ENCODE measurements at regions not wholly inside any gene's neighbourhood (a gene's known extent, or its start where the extent isn't known, plus 50 kb on each side); places are given as distances from the start of the nearest gene placed in this dataset.

- ChIA-PET POLR2A (no interaction called here), CTCF (no interaction called here)
- Mint-ChIP-seq H3K27me3 (ENCODE audit: insufficient read depth, unreplicated experiment) (peaks cover 42% of the 10 kb centered on the region), H3K4me3 (ENCODE audit: unreplicated experiment) (no peak overlapping the region), H3K27ac (ENCODE audit: low read depth, unreplicated experiment) (no peak overlapping the region), H3K36me3 (ENCODE audit: insufficient read depth, unreplicated experiment) (no peaks in the 10 kb centered on the region), H3K4me1 (ENCODE audit: insufficient read depth, unreplicated experiment) (no peaks in the 10 kb centered on the region), H3K9me3 (ENCODE audit: unreplicated experiment) (peaks cover 4% of the 10 kb centered on the region)
- BruUV-seq (replicated peaks) = no TSS peak
- DNase-seq (ENCODE audit: unreplicated experiment) = no peak
- intact Hi-C loops (cut with micrococcal nuclease) = no loop called here
- TF ChIP-seq, protein P1, sequence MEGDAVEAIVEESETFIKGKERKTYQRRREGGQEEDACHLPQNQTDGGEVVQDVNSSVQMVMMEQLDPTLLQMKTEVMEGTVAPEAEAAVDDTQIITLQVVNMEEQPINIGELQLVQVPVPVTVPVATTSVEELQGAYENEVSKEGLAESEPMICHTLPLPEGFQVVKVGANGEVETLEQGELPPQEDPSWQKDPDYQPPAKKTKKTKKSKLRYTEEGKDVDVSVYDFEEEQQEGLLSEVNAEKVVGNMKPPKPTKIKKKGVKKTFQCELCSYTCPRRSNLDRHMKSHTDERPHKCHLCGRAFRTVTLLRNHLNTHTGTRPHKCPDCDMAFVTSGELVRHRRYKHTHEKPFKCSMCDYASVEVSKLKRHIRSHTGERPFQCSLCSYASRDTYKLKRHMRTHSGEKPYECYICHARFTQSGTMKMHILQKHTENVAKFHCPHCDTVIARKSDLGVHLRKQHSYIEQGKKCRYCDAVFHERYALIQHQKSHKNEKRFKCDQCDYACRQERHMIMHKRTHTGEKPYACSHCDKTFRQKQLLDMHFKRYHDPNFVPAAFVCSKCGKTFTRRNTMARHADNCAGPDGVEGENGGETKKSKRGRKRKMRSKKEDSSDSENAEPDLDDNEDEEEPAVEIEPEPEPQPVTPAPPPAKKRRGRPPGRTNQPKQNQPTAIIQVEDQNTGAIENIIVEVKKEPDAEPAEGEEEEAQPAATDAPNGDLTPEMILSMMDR (IDR thresholded peaks at IDR 0.05; ENCODE audit: unreplicated experiment) = no peak
Observed at GRCh38 chrX:46433892-46434291, 111.3 kb downstream of the ZNF674 start.

DNA sequence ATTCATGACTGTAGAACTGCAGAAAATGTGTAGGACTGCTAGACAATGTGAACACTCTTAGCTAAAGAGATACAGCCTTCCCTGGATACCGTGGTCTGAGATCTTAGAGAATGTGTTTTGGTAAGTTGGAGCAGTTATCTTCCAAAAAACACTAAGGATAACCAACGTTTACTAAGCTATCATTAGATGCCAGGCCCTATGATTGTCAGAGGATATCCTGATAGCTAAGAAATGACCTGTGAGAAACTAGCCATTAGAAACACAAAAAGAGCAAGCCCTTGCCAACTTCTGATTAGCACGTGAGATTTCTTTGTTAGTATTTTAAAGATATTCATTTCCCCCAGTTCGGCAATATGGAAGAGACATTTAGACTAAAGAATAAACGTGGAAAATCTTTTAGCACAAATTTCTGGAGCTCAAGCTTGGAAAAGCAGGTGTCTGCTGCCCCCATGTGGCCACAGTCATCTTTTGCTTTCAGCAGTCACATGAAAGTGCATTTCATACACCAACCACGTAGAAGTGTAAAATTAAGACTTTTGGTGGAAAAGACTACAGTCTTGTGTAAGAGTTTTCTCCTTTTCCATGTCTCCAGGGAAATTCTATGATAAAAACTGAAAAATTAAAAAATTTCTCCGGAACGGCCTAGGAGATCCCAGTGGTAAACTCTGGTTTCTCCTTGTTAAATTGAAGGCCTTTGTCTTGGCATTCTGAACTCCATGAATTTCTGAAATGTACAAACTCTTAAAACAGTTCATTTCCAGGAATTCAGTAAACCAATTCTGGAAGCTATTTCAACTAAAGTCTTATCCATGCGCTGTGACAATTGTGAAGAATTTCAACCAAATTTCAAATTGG, 136.4 kb downstream of the ZNF674 start:
- Mint-ChIP-seq H3K4me1 (ENCODE audit: insufficient read depth, unreplicated experiment) (no peaks in the 10 kb centered on the region), H3K9me3 (ENCODE audit: unreplicated experiment) (no peaks in the 10 kb centered on the region), H3K4me3 (ENCODE audit: unreplicated experiment) (no peak overlapping the region), H3K27ac (ENCODE audit: low read depth, unreplicated experiment) (no peak overlapping the region), H3K36me3 (ENCODE audit: insufficient read depth, unreplicated experiment) (no peaks in the 10 kb centered on the region), H3K27me3 (ENCODE audit: insufficient read depth, unreplicated experiment) (peaks cover 14% of the 10 kb centered on the region)
- BruUV-seq (replicated peaks) = no TSS peak
- CTCF ChIA-PET = interaction anchor here (0.5 to 3.1 kb wide), 29 partner anchors 10 to 1236 kb away, joined by 3 to 38 read pairs (median 4); no protein-coding TSS in a partner anchor
- POLR2A ChIA-PET = interaction anchor here (0.7 to 1.5 kb wide), 4 partner anchors 10 to 1171 kb away, joined by 3 to 8 read pairs (median 4); no protein-coding TSS in a partner anchor
- TF ChIP-seq, protein P1 (IDR thresholded peaks at IDR 0.05; ENCODE audit: unreplicated experiment) = peak; percentile 80
- DNase-seq (ENCODE audit: unreplicated experiment) = peak; percentile 72
- intact Hi-C loops (cut with micrococcal nuclease) = loop anchor here (1.0 to 2.0 kb wide), 2 partner anchors 606 to 1086 kb away; no protein-coding TSS in a partner anchor

DNA sequence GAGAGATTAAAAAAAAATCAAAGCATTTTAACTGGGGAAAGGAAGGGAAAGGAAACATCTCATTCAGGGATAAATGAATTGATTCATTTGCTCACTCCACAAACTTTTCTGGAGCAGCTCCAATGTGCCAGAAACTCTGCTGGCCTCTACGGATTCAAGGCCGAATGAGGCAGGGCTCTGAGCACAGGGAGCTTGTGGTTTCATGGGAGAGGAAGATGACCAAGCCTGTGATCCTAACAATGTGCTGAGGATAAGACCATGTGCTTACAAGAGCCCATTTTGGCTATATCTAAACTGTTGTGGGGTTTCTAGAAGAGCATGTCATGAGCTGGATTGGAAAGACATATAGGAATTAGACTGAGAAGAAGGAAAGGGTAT, 137.5 kb downstream of the ZNF674 start:
- H3K27me3 Mint-ChIP-seq (ENCODE audit: insufficient read depth, unreplicated experiment) = peaks cover 12% of the 10 kb centered on the region
- H3K4me3 Mint-ChIP-seq (ENCODE audit: unreplicated experiment) = no peak overlapping the region
- TF ChIP-seq, protein P1 (IDR thresholded peaks at IDR 0.05; ENCODE audit: unreplicated experiment) = no peak
- H3K4me1 Mint-ChIP-seq (ENCODE audit: insufficient read depth, unreplicated experiment) = no peaks in the 10 kb centered on the region
- intact Hi-C loops (cut with micrococcal nuclease) = loop anchor here (2.0 kb wide), 1 partner anchor 605 kb away; no protein-coding TSS in a partner anchor
- BruUV-seq (replicated peaks) = no TSS peak
- no peaks in the 10 kb centered on the region for H3K36me3 Mint-ChIP-seq (ENCODE audit: insufficient read depth, unreplicated experiment)
- no peak for DNase-seq (ENCODE audit: unreplicated experiment)
- CTCF ChIA-PET = interaction anchor here (0.7 to 3.1 kb wide), 18 partner anchors 9 to 1084 kb away, joined by 3 to 38 read pairs (median 5); no protein-coding TSS in a partner anchor
- POLR2A ChIA-PET = interaction anchor here (0.6 to 1.5 kb wide), 4 partner anchors 639 to 1210 kb away, joined by 3 to 8 read pairs (median 4); no protein-coding TSS in a partner anchor
- H3K9me3 Mint-ChIP-seq (ENCODE audit: unreplicated experiment) = no peaks in the 10 kb centered on the region
- no peak overlapping the region for H3K27ac Mint-ChIP-seq (ENCODE audit: low read depth, unreplicated experiment)

DNA sequence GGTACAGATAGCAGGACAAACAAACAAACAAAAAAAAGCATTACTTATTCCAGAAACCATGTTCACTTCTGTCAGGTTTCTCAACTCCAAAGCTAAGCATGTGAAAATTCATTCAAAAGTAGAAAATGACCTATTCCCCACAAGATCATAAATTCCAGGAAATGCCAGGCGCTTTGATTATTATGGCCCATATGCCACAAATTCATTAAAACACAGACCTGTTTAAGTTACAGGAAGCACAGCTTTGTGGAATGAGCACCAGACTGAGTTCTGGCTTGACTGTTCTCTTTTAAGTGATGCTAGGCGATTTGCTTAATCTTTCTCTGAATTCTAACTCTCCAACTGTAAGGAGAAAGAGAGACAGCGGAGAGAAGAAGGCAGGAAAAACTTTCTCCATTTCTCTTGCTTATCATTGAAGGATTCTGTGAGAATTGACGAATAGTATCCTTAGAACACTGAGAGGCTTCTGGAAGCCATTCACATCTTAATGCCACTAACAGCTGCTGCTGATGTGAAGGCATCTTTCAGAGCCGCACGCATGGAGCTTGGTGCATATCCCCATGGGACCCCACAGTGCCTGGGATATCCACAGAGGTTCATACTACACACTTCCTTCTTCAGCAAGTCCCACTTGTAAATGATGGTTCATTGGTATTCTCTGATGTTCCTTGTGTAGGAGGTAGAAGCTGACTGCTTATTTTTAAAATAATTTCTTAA, 138.0 kb downstream of the ZNF674 start:
- Mint-ChIP-seq H3K9me3 (ENCODE audit: unreplicated experiment) (no peaks in the 10 kb centered on the region), H3K27ac (ENCODE audit: low read depth, unreplicated experiment) (no peak overlapping the region)
- intact Hi-C loops (cut with micrococcal nuclease) = no loop called here

More for the DNA sequence above, 138.0 kb downstream of the ZNF674 start:
- Mint-ChIP-seq H3K27me3 (ENCODE audit: insufficient read depth, unreplicated experiment) (peaks cover 13% of the 10 kb centered on the region), H3K4me1 (ENCODE audit: insufficient read depth, unreplicated experiment) (no peaks in the 10 kb centered on the region), H3K4me3 (ENCODE audit: unreplicated experiment) (no peak overlapping the region), H3K36me3 (ENCODE audit: insufficient read depth, unreplicated experiment) (no peaks in the 10 kb centered on the region)
- no peak for DNase-seq (ENCODE audit: unreplicated experiment)
- POLR2A ChIA-PET = interaction anchor here (0.6 to 1.4 kb wide), 4 partner anchors 154 to 1083 kb away, joined by 3 to 5 read pairs (median 4); no protein-coding TSS in a partner anchor
- no TSS peak for BruUV-seq (replicated peaks)
- TF ChIP-seq, protein P1 (IDR thresholded peaks at IDR 0.05; ENCODE audit: unreplicated experiment) = no peak
- CTCF ChIA-PET = interaction anchor here (0.6 to 3.1 kb wide), 15 partner anchors 9 to 1084 kb away, joined by 3 to 38 read pairs (median 5); no protein-coding TSS in a partner anchor
